ENCODE measurements at regions not wholly inside any gene's neighbourhood (a gene's known extent, or its start where the extent isn't known, plus 50 kb on each side); places are given as distances from the start of the nearest gene placed in this dataset.
"Not testable (repeated sequence)": the region's sequence is repeated elsewhere in the genome, so short reads cannot be mapped to it uniquely, and the experiment has no call there.

GRCh38 chr13:65287405-65287804, 1942.7 kb downstream of the PCDH9 start:
- H3K4me1 ChIP-seq = no peaks in the 10 kb centered on the region
- H3K9me3 ChIP-seq (replicated peaks in 1 of 11) = peaks cover 0 to 4% (median 0%) of the 10 kb centered on the region in 11 experiments; a peak in 1 of 22 replicates
- no peaks in the 10 kb centered on the region for H4K20me1 ChIP-seq
- no peak overlapping the region for H3K4me3 ChIP-seq
- H3K36me3 ChIP-seq = no peaks in the 10 kb centered on the region
- no peak for TF ChIP-seq Cebpa-rat (IDR thresholded peaks at IDR 0.05)
- H3K27me3 ChIP-seq = no peaks in the 10 kb centered on the region
- H3K9ac ChIP-seq = no peak overlapping the region
- H3K4me2 ChIP-seq = no peak overlapping the region
- H3K27ac ChIP-seq = no peak overlapping the region

- H3K4me2 ChIP-seq = no peak overlapping the region
- no peaks in the 10 kb centered on the region; a peak in 1 of 22 replicates for H3K36me3 ChIP-seq
- H3K4me1 ChIP-seq = no peaks in the 10 kb centered on the region
- no peak for TF ChIP-seq Cebpa-rat (IDR thresholded peaks at IDR 0.05)
- H3K4me3 ChIP-seq = no peak overlapping the region
- H3K27me3 ChIP-seq = no peaks in the 10 kb centered on the region
- no peak overlapping the region for H3K27ac ChIP-seq
- H3K9me3 ChIP-seq (replicated peaks in 1 of 11) = peaks cover 16 to 33% (median 23%) of the 10 kb centered on the region in 11 experiments
- H3K9ac ChIP-seq = no peak overlapping the region
- H4K20me1 ChIP-seq = no peaks in the 10 kb centered on the region
These were observed 1954.1 kb downstream of the PCDH9 start for GRCh38 chr13:65275838-65276630.

GRCh38 chr13:65275108-65275507, 1955.0 kb downstream of the PCDH9 start:
- TF ChIP-seq Cebpa-rat (IDR thresholded peaks at IDR 0.05) = no peak
- H3K27ac ChIP-seq = no peak overlapping the region
- H3K36me3 ChIP-seq = no peaks in the 10 kb centered on the region; a peak in 1 of 22 replicates
- no peaks in the 10 kb centered on the region for H3K27me3 ChIP-seq
- H3K9me3 ChIP-seq (replicated peaks in 1 of 11) = peaks cover 16 to 33% (median 23%) of the 10 kb centered on the region in 11 experiments
- H3K9ac ChIP-seq = no peak overlapping the region
- no peak overlapping the region for H3K4me2 ChIP-seq
- no peak overlapping the region for H3K4me3 ChIP-seq
- H3K4me1 ChIP-seq = no peaks in the 10 kb centered on the region
- H4K20me1 ChIP-seq = no peaks in the 10 kb centered on the region

GRCh38 chr13:65273811-65274420, 1956.2 kb downstream of the PCDH9 start:
- H3K27ac ChIP-seq, H3K4me2 ChIP-seq, H3K36me3 ChIP-seq, H3K9ac ChIP-seq, H3K4me3 ChIP-seq, H4K20me1 ChIP-seq, H3K27me3 ChIP-seq, H3K4me1 ChIP-seq: not testable (repeated sequence)
- H3K9me3 ChIP-seq (replicated peaks in 1 of 11) = peaks cover 16 to 33% (median 23%) of the 10 kb centered on the region in 11 experiments

GRCh38 chr13:65268009-65268408, 1962.1 kb downstream of the PCDH9 start:
- H3K4me1 ChIP-seq = no peaks in the 10 kb centered on the region
- no peak overlapping the region for H3K4me2 ChIP-seq
- no peak overlapping the region for H3K4me3 ChIP-seq
- no peaks in the 10 kb centered on the region for H3K27me3 ChIP-seq
- no peak overlapping the region for H3K9ac ChIP-seq
- TF ChIP-seq Cebpa-rat (IDR thresholded peaks at IDR 0.05) = no peak
- no peaks in the 10 kb centered on the region for H3K36me3 ChIP-seq
- peaks cover 0 to 11% (median 0%) of the 10 kb centered on the region in 11 experiments; a peak in 5 of 22 replicates for H3K9me3 ChIP-seq (replicated peaks in 1 of 11)
- no peaks in the 10 kb centered on the region for H4K20me1 ChIP-seq
- no peak overlapping the region for H3K27ac ChIP-seq

GRCh38 chr13:65265988-65266387, 1964.1 kb downstream of the PCDH9 start:
- H3K27me3 ChIP-seq = no peaks in the 10 kb centered on the region
- H4K20me1 ChIP-seq = no peaks in the 10 kb centered on the region
- no peak overlapping the region for H3K4me2 ChIP-seq
- no peak overlapping the region for H3K27ac ChIP-seq
- peaks cover 0 to 9% (median 0%) of the 10 kb centered on the region in 10 experiments; a peak in 8 of 20 replicates for H3K4me1 ChIP-seq
- TF ChIP-seq Cebpa-rat (IDR thresholded peaks at IDR 0.05) = no peak
- no peaks in the 10 kb centered on the region for H3K36me3 ChIP-seq
- H3K9me3 ChIP-seq (replicated peaks in 1 of 11) = peaks cover 0 to 6% (median 0%) of the 10 kb centered on the region in 11 experiments; a peak in 3 of 22 replicates
- no peak overlapping the region for H3K4me3 ChIP-seq
- H3K9ac ChIP-seq = no peak overlapping the region

- TF ChIP-seq Cebpa-rat (IDR thresholded peaks at IDR 0.05) = no peak
- Histone ChIP-seq H3K4me2 (no peak overlapping the region), H3K27ac (no peak overlapping the region), H4K20me1 (no peaks in the 10 kb centered on the region), H3K9ac (no peak overlapping the region), H3K4me3 (no peak overlapping the region), H3K9me3 (replicated peaks in 1 of 11) (peaks cover 0 to 6% (median 0%) of the 10 kb centered on the region in 11 experiments; a peak in 3 of 22 replicates), H3K36me3 (no peaks in the 10 kb centered on the region), H3K27me3 (no peaks in the 10 kb centered on the region), H3K4me1 (peaks cover 0 to 19% (median 0%) of the 10 kb centered on the region in 10 experiments; a peak in 8 of 20 replicates)
These were observed 1966.1 kb downstream of the PCDH9 start for GRCh38 chr13:65264066-65264465.

- Histone ChIP-seq H3K9ac (peak overlapping the region in 5 of 11 experiments; percentile 29 to 62 (median 41); a peak in 7 of 22 replicates), H3K4me1 (peaks cover 0 to 19% (median 0%) of the 10 kb centered on the region in 10 experiments; a peak in 8 of 20 replicates), H3K4me2 (peak overlapping the region in 10 of 11 experiments; percentile 12 to 77 (median 48); a peak in 18 of 22 replicates), H4K20me1 (no peaks in the 10 kb centered on the region), H3K27me3 (no peaks in the 10 kb centered on the region), H3K4me3 (peak overlapping the region in 4 of 10 experiments; percentile 12 to 36 (median 32); a peak in 7 of 20 replicates), H3K27ac (peak overlapping the region in 6 of 11 experiments; percentile 14 to 67 (median 56); a peak in 9 of 22 replicates), H3K9me3 (replicated peaks in 1 of 11) (peaks cover 0 to 6% (median 0%) of the 10 kb centered on the region in 11 experiments; a peak in 3 of 22 replicates), H3K36me3 (no peaks in the 10 kb centered on the region)
- no peak for TF ChIP-seq Cebpa-rat (IDR thresholded peaks at IDR 0.05)
These were observed 1968.9 kb downstream of the PCDH9 start for GRCh38 chr13:65260946-65261891.
